GM21423 (cell line): ENCODE measurements at regions not wholly inside any gene's neighbourhood (a gene's known extent, or its start where the extent isn't known, plus 50 kb on each side); places are given as distances from the start of the nearest gene placed in this dataset.

Source experiments
- ATAC-seq: cut with Tn5 transposase; IDR thresholded peaks from one replicate; pipeline ENCODE4 v1.9.1; 2021; ENCODE audit warnings: mild to moderate bottlenecking, moderate library complexity; ENCODE audit not compliant: unreplicated experiment

DNA sequence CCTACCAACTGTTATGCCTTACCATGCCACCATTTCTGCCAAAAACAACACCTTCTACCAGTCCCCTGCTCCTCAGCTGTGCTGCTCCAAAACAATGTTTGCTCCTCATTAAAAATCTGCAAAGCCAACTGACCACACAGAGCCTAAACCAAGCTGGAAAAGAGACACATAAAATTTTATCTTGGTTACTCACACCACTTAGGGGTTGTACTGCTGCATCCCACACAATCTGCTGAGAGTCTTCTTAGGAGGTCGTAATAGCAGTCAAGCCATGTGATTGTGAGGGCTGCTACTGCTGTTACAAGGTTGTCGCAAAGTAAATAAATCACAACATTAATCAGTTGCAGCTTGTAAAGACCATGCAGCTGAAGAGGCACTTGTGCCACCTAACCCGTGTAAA lies 607.4 kb upstream of the FAM241A start:
- ATAC-seq, result no peak

DNA sequence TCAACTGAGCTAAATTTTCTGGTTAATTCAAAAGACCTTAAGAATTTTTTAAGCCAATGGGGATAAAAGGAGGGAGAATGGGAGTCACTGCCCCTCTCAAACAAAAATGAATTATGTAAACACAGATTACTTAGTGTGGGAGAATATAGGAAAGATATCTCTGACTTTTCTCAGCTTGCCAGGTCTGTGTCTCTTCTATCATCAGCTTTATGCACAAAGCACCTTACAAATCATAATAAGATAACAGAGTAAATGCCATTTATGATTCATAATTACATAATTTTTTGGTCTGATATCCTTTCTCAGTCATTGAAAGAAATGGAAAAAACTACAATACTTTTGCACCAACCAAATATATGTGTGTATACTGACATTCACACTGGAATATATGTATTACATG lies 604.6 kb upstream of the FAM241A start:
- ATAC-seq, result no peak

- ATAC-seq, result no peak
These were observed 603.2 kb upstream of the FAM241A start for GRCh38 chr4:111542056-111542455.

GRCh38 chr4:111546881-111547280 lies 598.4 kb upstream of the FAM241A start:
- no peak for ATAC-seq

- no peak for ATAC-seq
These were observed 589.0 kb upstream of the FAM241A start for GRCh38 chr4:111556141-111556781.

DNA sequence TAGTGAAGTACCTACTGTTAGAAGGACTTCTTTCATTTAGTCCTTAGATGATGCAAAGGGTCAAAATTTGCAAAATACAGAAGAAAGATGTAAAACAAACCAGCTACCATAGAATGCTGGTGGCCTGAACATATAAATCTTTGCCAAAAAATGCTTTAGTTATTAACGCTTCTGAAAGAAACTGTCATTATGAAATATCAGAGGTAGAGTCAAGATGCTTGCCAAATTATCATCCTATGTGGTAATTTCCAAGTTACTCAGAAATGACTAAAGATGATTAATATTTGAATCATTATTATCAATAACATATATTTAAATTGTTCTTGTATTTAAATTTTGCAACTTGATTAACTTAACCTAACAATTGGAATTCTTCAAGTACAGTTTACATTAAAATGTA lies 588.4 kb upstream of the FAM241A start:
- no peak for ATAC-seq

GRCh38 chr4:111562826-111563225 lies 582.4 kb upstream of the FAM241A start:
- no peak for ATAC-seq

GRCh38 chr4:111572470-111572869 lies 572.8 kb upstream of the FAM241A start:
- ATAC-seq, result no peak

GRCh38 chr4:111573386-111573785 lies 571.9 kb upstream of the FAM241A start:
- ATAC-seq, result no peak

- ATAC-seq, result no peak
These were observed 565.5 kb upstream of the FAM241A start for GRCh38 chr4:111579767-111580166.

DNA sequence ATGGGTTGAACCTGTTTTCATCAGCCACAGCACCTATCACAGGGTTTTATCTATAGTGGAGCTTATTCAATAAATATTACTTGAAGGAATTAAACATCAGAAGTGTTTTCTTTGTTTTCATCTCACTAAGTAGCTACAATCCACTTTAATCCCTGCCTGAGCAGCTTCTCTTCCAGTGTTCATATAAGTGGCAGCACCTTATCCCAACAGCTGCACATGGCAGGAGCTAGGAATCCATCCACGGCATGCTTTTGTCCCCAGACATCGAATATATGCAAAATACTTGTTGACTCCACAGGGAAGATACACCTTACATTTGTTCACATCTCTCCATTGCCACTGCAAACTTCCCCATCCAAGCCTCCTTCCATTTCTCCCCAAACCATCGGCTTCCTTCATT lies 549.8 kb upstream of the FAM241A start:
- no peak for ATAC-seq

- no peak for ATAC-seq
These were observed 548.8 kb upstream of the FAM241A start for GRCh38 chr4:111596491-111596890.

- no peak for ATAC-seq
These were observed 543.6 kb upstream of the FAM241A start for GRCh38 chr4:111601671-111602070.

GRCh38 chr4:111602848-111603247 lies 542.4 kb upstream of the FAM241A start:
- ATAC-seq, result no peak

- no peak for ATAC-seq
These were observed 540.1 kb upstream of the FAM241A start for GRCh38 chr4:111605111-111605510.

DNA sequence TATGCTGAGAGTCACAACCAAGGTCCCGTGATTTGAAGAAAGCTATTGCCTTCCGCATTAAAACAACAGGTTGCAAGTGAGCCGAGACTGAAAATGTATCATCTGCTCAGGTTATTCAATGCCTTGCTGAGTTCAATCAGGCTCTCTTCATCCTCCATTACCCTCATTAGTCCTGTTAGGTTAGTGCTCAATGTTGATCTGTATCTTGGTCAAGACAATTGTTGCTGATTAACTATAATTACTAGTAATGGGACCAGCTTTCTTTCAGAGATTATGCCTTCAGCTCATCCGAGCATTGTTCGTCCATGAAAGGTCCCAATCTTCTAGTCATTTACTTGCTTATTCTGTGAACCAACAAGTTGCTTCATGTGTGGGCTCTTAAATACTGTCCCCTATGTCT lies 534.6 kb upstream of the FAM241A start:
- no peak for ATAC-seq

DNA sequence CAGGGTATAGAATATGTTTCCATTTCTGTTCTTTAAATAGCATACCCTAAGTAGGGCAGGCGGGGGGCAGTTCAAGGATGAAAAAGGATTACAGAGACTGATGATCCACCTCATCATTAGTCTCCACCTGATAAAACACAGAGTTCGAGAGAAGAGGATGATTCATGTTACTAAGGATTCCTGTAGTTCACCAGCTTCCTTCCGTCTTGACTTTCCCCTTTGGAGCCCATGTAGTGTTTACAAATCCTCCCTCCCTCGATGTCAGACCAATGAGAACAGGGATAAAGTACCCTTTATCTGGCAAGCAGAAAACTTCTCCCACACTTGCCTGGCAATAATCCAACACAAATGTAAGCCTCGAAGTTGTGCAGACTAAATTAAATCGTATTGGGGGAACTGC lies 526.3 kb upstream of the FAM241A start:
- no peak for ATAC-seq

DNA sequence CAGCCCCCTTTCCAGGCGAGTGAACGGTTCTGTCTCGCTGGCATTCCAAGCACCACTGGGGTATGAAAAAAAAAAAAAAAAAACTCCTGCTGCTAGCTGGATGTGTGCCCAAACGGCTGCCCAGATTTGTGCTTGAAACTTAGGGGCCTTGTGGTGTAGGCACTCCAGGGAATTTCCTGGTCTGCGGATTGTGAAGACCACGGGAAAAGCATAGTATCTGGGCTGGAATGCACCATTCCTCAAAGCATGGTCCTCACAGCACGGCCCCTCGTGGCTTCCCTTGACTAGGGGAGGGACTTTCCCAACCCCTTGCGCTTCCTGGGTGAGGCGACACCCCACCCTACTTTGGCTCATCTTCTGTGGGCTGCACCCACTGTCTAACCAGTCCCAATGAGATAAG lies 516.8 kb upstream of the FAM241A start:
- ATAC-seq, result no peak

DNA sequence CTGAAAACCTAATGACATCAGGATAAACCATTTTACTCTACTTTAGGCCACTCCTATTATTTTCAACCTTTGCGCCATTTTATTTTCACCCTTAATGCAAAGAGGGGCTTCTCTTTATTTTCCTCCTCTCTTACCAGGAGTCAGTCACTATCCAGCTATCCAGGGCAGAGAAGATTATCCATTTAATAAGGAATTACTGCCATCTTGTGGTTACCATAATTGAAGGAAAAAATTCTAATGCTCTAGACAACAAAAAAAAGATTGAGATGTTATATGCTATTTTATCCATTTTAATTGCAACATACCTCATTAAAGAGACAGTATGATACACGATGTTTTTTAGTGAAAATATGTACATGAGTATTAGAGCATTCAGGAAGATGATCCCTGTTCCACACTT lies 514.5 kb upstream of the FAM241A start:
- ATAC-seq, result no peak

GRCh38 chr4:111631215-111631999 lies 513.8 kb upstream of the FAM241A start:
- no peak for ATAC-seq

GRCh38 chr4:111632641-111633151 lies 512.6 kb upstream of the FAM241A start:
- no peak for ATAC-seq

DNA sequence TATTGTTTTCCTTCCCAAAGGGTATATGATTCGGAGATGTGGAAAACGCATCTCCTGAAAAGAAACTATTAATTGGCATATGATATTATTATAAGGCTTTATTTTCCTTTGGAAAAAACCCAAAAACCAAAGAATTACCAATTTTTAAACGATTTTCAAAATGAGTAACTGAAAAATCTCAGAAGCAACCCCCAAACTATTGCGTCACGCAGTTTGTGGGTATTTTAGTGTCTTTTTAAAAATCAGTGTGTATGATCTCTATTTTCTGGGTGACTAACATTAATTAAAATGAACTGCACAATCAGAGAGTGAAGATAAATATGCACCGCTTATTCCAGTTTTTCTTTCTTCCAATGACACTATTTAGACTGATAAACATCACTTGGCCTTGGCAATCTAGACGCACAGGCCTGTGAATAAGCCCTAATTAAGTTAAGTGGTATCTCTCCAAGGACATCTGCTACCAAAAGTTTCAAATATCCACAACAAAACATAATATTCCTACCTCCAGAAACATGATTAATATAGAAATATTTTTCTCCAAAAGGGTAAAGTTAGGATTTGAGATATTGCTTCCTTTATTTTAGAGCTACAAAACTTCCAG lies 511.5 kb upstream of the FAM241A start:
- ATAC-seq, result no peak
